Osteoblast (primary cell): ENCODE measurements at regions not wholly inside any gene's neighbourhood (a gene's known extent, or its start where the extent isn't known, plus 50 kb on each side); places are given as distances from the start of the nearest gene placed in this dataset.

ENCODE experiments used
- DNase-seq: peaks from one replicate; pipeline ENCODE4 v3.0.0; 2011; ENCODE audit warnings: low spot score, mixed read lengths; ENCODE audit not compliant: insufficient read length; ENCODE audit errors: missing footprints
- H2AFZ ChIP-seq: 2 replicates; pipeline ENCODE4 v1.6.0; 2011; ENCODE audit warnings: mild to moderate bottlenecking, low read length
- H3K27ac ChIP-seq: 2 replicates; pipeline ENCODE4 v1.5.1; 2011; ENCODE audit warnings: mild to moderate bottlenecking, low read depth, low read length, moderate library complexity
- H3K27me3 ChIP-seq: 2 replicates; pipeline ENCODE4 v1.6.0; 2012; ENCODE audit warnings: mild to moderate bottlenecking, control low read depth, inconsistent platforms, low read length, moderate library complexity; ENCODE audit not compliant: insufficient read depth
- H3K36me3 ChIP-seq: 2 replicates; pipeline ENCODE4 v1.5.1; 2011; ENCODE audit warnings: mild to moderate bottlenecking, low read length, control low read depth, moderate library complexity; ENCODE audit not compliant: insufficient read depth
- H3K4me1 ChIP-seq: 2 replicates; pipeline ENCODE4 v1.5.1; 2011; ENCODE audit warnings: mild to moderate bottlenecking, low read length, control low read depth, moderate library complexity; ENCODE audit not compliant: insufficient read depth
- H3K4me2 ChIP-seq: 2 replicates; pipeline ENCODE4 v1.6.0; 2011; ENCODE audit warnings: mild to moderate bottlenecking, low read length; ENCODE audit not compliant: insufficient read depth
- H3K4me3 ChIP-seq: fragments of 200-600 bp; sonication (generic); 3 replicates; pipeline ENCODE4 v1.5.1; 2012; ENCODE audit warnings: mild to moderate bottlenecking, low read length, inconsistent platforms; ENCODE audit not compliant: insufficient read depth
- H3K79me2 ChIP-seq: 2 replicates; pipeline ENCODE4 v1.6.0; 2012; ENCODE audit warnings: mild to moderate bottlenecking, low read length, control low read depth, inconsistent platforms; ENCODE audit not compliant: insufficient read depth
- H3K9me3 ChIP-seq: 2 replicates; pipeline ENCODE4 v1.5.1; 2011; ENCODE audit warnings: low read depth, low read length, control low read depth
- H4K20me1 ChIP-seq: 2 replicates; pipeline ENCODE4 v1.6.0; 2012; ENCODE audit warnings: mild to moderate bottlenecking, low read length, control low read depth; ENCODE audit not compliant: insufficient read depth
- TF ChIP-seq, protein P1 (sequence below): IDR thresholded peaks from 2 replicates; pipeline ENCODE4 v1.5.1; 2011; ENCODE audit warnings: mild to moderate bottlenecking, low read depth, low read length, moderate library complexity; ENCODE audit errors: extremely low read depth

DNA sequence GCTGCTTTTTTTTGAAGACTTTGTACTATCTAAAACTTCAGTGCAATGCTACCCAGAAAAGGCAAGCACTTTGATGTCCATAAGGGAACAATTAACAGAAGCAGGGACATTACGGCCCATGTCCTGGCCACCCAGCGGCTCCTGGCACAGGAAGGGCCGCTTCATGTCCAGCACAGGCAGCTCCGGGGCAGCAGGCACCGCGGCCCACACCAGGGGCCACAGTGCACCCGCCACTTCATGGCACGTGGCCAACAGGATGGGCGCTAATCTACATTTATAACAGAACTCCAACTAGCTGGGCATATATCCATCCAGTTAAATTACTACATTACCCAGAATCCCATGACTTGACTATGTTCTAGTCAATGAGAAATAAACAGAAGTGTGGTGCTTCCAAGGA lies 198.2 kb upstream of the ID4 start:
- no peak for DNase-seq
- H3K79me2 ChIP-seq = no peaks in the 10 kb centered on the region
- no peaks in the 10 kb centered on the region for H3K27me3 ChIP-seq
- no peaks in the 10 kb centered on the region for H3K4me1 ChIP-seq
- H3K9me3 ChIP-seq = no peaks in the 10 kb centered on the region
- no peaks in the 10 kb centered on the region for H4K20me1 ChIP-seq
- no peak overlapping the region for H3K4me2 ChIP-seq
- TF ChIP-seq, protein P1, sequence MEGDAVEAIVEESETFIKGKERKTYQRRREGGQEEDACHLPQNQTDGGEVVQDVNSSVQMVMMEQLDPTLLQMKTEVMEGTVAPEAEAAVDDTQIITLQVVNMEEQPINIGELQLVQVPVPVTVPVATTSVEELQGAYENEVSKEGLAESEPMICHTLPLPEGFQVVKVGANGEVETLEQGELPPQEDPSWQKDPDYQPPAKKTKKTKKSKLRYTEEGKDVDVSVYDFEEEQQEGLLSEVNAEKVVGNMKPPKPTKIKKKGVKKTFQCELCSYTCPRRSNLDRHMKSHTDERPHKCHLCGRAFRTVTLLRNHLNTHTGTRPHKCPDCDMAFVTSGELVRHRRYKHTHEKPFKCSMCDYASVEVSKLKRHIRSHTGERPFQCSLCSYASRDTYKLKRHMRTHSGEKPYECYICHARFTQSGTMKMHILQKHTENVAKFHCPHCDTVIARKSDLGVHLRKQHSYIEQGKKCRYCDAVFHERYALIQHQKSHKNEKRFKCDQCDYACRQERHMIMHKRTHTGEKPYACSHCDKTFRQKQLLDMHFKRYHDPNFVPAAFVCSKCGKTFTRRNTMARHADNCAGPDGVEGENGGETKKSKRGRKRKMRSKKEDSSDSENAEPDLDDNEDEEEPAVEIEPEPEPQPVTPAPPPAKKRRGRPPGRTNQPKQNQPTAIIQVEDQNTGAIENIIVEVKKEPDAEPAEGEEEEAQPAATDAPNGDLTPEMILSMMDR = no peak
- no peaks in the 10 kb centered on the region for H3K36me3 ChIP-seq
- H3K27ac ChIP-seq = no peak overlapping the region
- H2AFZ ChIP-seq = no peak overlapping the region
- no peak overlapping the region for H3K4me3 ChIP-seq

DNA sequence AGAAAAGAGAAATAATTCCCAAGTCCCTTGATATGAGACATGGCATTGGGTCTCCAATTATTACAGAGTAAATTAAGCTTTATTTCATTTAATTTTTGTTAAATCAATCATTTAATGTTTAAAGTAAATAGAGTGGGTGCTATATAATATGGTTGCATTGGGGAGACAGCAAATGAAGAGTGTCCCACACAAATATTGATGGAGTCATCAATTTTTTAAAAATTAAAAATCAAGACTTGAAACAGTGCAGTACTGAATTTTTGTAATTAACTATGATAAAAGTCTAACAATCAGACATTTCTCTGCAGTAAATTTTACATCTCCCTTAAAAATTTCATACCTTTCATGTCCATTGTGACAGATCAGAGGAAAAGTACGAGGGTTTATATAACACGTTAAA lies 193.9 kb upstream of the ID4 start:
- no peak for DNase-seq

DNA sequence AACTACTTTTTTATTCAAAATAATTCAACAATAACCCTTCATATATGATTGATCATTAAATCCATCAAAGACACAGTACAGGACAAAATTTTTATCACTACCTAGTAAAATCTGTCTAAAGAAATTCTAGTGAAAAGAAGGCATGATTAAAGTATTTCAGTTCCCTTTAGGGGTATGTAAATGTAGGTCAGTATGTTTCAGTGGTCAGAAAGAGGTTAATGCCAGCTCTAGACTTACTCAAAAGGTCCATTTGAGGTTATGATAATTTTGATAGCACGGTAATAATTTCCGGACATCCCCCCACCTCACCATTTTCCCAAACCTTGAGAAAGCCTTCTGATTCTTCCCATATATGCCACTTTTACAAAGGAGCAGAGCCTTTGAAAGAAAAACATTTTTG lies 193.5 kb upstream of the ID4 start:
- H2AFZ ChIP-seq = no peak overlapping the region
- no peak for DNase-seq
- no peak overlapping the region for H3K4me3 ChIP-seq
- H3K27me3 ChIP-seq = no peaks in the 10 kb centered on the region
- no peaks in the 10 kb centered on the region for H3K36me3 ChIP-seq
- no peaks in the 10 kb centered on the region for H3K4me1 ChIP-seq
- H3K4me2 ChIP-seq = no peak overlapping the region
- H3K9me3 ChIP-seq = no peaks in the 10 kb centered on the region
- no peak overlapping the region for H3K27ac ChIP-seq
- H4K20me1 ChIP-seq = no peaks in the 10 kb centered on the region
- TF ChIP-seq, protein P1 = no peak
- no peaks in the 10 kb centered on the region for H3K79me2 ChIP-seq

More for the DNA sequence above, 193.9 kb upstream of the ID4 start:
- Histone ChIP-seq H3K79me2 (no peaks in the 10 kb centered on the region), H3K4me3 (no peak overlapping the region), H3K9me3 (no peaks in the 10 kb centered on the region), H3K27ac (no peak overlapping the region), H3K36me3 (no peaks in the 10 kb centered on the region), H2AFZ (no peak overlapping the region), H3K4me1 (no peaks in the 10 kb centered on the region), H3K4me2 (no peak overlapping the region), H3K27me3 (no peaks in the 10 kb centered on the region), H4K20me1 (no peaks in the 10 kb centered on the region)
- TF ChIP-seq, protein P1 = no peak

DNA sequence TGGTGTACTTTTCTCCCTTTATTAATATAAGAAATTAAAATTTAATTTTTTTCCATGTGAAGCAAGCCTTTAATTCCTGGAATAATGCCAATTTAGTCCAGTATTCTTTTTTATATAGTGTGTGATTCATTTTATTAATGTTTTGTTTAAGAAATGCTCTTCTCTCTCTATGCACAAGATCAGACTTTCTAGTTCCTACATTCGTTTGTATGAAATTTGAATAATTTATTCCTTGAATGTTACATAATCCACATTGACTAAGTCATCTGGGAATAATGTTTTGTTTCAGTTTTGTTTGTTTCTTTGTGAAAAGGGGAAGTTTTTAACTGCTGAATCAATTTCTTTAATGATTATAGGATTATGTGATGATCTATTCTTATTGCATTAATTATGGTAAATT lies 181.4 kb upstream of the ID4 start:
- H3K4me1 ChIP-seq = peaks cover 3% of the 10 kb centered on the region
- no peak for DNase-seq
- no peaks in the 10 kb centered on the region for H3K79me2 ChIP-seq
- no peaks in the 10 kb centered on the region for H3K36me3 ChIP-seq
- no peaks in the 10 kb centered on the region for H3K9me3 ChIP-seq
- TF ChIP-seq, protein P1 = no peak
- no peaks in the 10 kb centered on the region for H4K20me1 ChIP-seq
- peak overlapping the region; percentile 72 for H3K4me2 ChIP-seq
- peak overlapping the region; percentile 49 for H3K4me3 ChIP-seq
- no peak overlapping the region for H3K27ac ChIP-seq
- peak overlapping the region; percentile 36 for H2AFZ ChIP-seq
- no peaks in the 10 kb centered on the region for H3K27me3 ChIP-seq
